CD4-positive, alpha-beta T cell (primary cell): ENCODE measurements at regions not wholly inside any gene's neighbourhood (a gene's known extent, or its start where the extent isn't known, plus 50 kb on each side); places are given as distances from the start of the nearest gene placed in this dataset.

Source experiments
- ATAC-seq: fragments of 200-7000 bp; cut with Tn5 transposase; one replicate; pipeline ENCODE4 v1.10.0; 2022; ENCODE audit warnings: mild to moderate bottlenecking; ENCODE audit not compliant: poor library complexity
- CTCF ChIA-PET: fragments of 350-600 bp; sonication (Branson Sonifier 250); formaldehyde crosslinking; loops from one replicate; lab custom pipeline; 2021; ENCODE audit warnings: antibody characterized with exemption, inconsistent platforms; lab: Charles Lee
- POLR2A ChIA-PET: fragments of 350-600 bp; sonication (Branson Sonifier 250); formaldehyde crosslinking; loops from one replicate; lab custom pipeline; 2021; ENCODE audit warnings: antibody characterized with exemption, inconsistent platforms; lab: Charles Lee
- DNase-seq, 14 experiments: peaks; one replicate each; pipeline ENCODE4 v3.0.0-alpha.2; 2013 to 2020; ENCODE audit warnings: mixed read lengths in 2 of 14
- H3K27ac ChIP-seq, 2 donors: one replicate each; pipeline versions ENCODE4 v1.5.1 to v1.7.0; 2013; ENCODE audit warnings: low read length in 2 of 2, low read depth in 1 of 2, mild to moderate bottlenecking in 1 of 2
- H3K27me3 ChIP-seq, 2 experiments: 1 replicate in 1 of 2; 2 replicates in 1 of 2; pipeline versions ENCODE4 v1.6.1 to v1.7.0; 2013; ENCODE audit warnings: low read length in 2 of 2, control low read depth in 1 of 2, mild to moderate bottlenecking in 1 of 2, moderate library complexity in 1 of 2; ENCODE audit not compliant: insufficient read depth in 2 of 2, control insufficient read depth in 1 of 2
- H3K36me3 ChIP-seq: one replicate; pipeline ENCODE4 v1.6.1; 2013; ENCODE audit warnings: low read length, control low read depth; ENCODE audit not compliant: insufficient read depth
- H3K4me1 ChIP-seq: one replicate; pipeline ENCODE4 v1.6.1; 2013; ENCODE audit warnings: low read length, control low read depth; ENCODE audit not compliant: insufficient read depth
- H3K4me3 ChIP-seq: one replicate; pipeline ENCODE4 v1.5.1; 2013; ENCODE audit warnings: mild to moderate bottlenecking, low read length, moderate library complexity
- H3K9me3 ChIP-seq, 2 experiments: 1 replicate in 1 of 2; 2 replicates in 1 of 2; pipeline versions ENCODE4 v1.6.1 to v1.7.0; 2013; ENCODE audit warnings: low read length in 2 of 2, mild to moderate bottlenecking in 2 of 2, control low read depth in 1 of 2, moderate library complexity in 1 of 2; ENCODE audit not compliant: control insufficient read depth in 1 of 2, insufficient read depth in 1 of 2
- H3K27ac Mint-ChIP-seq: one replicate; pipeline ENCODE4 v1.8.0; 2020; ENCODE audit warnings: mixed read lengths
- H3K27me3 Mint-ChIP-seq: one replicate; pipeline ENCODE4 v1.8.0; 2021; ENCODE audit warnings: mixed read lengths
- H3K36me3 Mint-ChIP-seq: one replicate; pipeline ENCODE4 v1.8.0; 2021; ENCODE audit warnings: low read depth, mixed read lengths
- H3K4me1 Mint-ChIP-seq: one replicate; pipeline ENCODE4 v1.8.0; 2021; ENCODE audit warnings: low read depth, mixed read lengths
- H3K4me3 Mint-ChIP-seq: one replicate; pipeline ENCODE4 v1.8.0; 2020; ENCODE audit warnings: mild to moderate bottlenecking, mixed read lengths
- H3K9me3 Mint-ChIP-seq: one replicate; pipeline ENCODE4 v1.8.0; 2020; ENCODE audit warnings: mixed read lengths
- CTCF ChIP-seq: fragments of 200-600 bp; IDR thresholded peaks from one replicate; pipeline ENCODE4 v1.8.0; 2022; ENCODE audit warnings: antibody characterized with exemption, mild to moderate bottlenecking
- intact Hi-C, 2 experiments: fragments of 100-400 bp; cut with DNase I in 1 of 2; cut with micrococcal nuclease in 1 of 2; formaldehyde crosslinking; loops; one replicate each; pipeline versions ENCODE4 v1.15.1 to v1.9.0; 2023 to 2025; cut with DNase I, micrococcal nuclease

GRCh38 chr13:106348075-106348840, 187.2 kb downstream of the EFNB2 start:
- ChIA-PET CTCF (no interaction called here), POLR2A (no interaction called here)
- no peak for ATAC-seq
- intact Hi-C loops, result no loop called here
- Histone ChIP-seq H3K4me3 (no peak overlapping the region), H3K9me3 (peaks cover 0 to 5% of the 10 kb centered on the region in 2 experiments), H3K4me1 (no peaks in the 10 kb centered on the region), H3K27me3 (peaks cover 6 to 34% of the 10 kb centered on the region in 2 experiments), H3K36me3 (no peaks in the 10 kb centered on the region), H3K27ac (no peak overlapping the region)
- DNase-seq, result no peak
- Mint-ChIP-seq H3K4me3 (no peak overlapping the region), H3K36me3 (no peaks in the 10 kb centered on the region), H3K9me3 (no peaks in the 10 kb centered on the region), H3K27me3 (peaks cover 46% of the 10 kb centered on the region), H3K27ac (no peak overlapping the region), H3K4me1 (no peaks in the 10 kb centered on the region)
- no peak for TF ChIP-seq CTCF

- Histone ChIP-seq H3K27ac (no peak overlapping the region), H3K4me3 (no peak overlapping the region), H3K36me3 (no peaks in the 10 kb centered on the region), H3K4me1 (no peaks in the 10 kb centered on the region), H3K9me3 (peaks cover 0 to 4% of the 10 kb centered on the region in 2 experiments), H3K27me3 (peaks cover 4 to 18% of the 10 kb centered on the region in 2 experiments)
- Mint-ChIP-seq H3K36me3 (no peaks in the 10 kb centered on the region), H3K27me3 (peaks cover 25% of the 10 kb centered on the region), H3K4me3 (no peak overlapping the region), H3K9me3 (peaks cover 8% of the 10 kb centered on the region), H3K27ac (no peak overlapping the region), H3K4me1 (no peaks in the 10 kb centered on the region)
- ChIA-PET CTCF (interaction anchor here (0.6 kb wide), 1 partner anchor 1234 kb away, joined by 3 read pairs; no protein-coding TSS in a partner anchor), POLR2A (no interaction called here)
- intact Hi-C loops, result no loop called here
- ATAC-seq, result no peak
- no peak for DNase-seq
- no peak for TF ChIP-seq CTCF
These were observed 191.1 kb downstream of the EFNB2 start for GRCh38 chr13:106344342-106344741.

- H3K4me3 ChIP-seq, result no peak overlapping the region
- ChIA-PET CTCF (interaction anchor here (0.6 kb wide), 1 partner anchor 1233 kb away, joined by 3 read pairs; no protein-coding TSS in a partner anchor), POLR2A (no interaction called here)
- Mint-ChIP-seq H3K27me3 (peaks cover 20% of the 10 kb centered on the region), H3K36me3 (no peaks in the 10 kb centered on the region), H3K4me1 (no peaks in the 10 kb centered on the region), H3K4me3 (no peak overlapping the region), H3K9me3 (peaks cover 8% of the 10 kb centered on the region), H3K27ac (no peak overlapping the region)
- no peak for TF ChIP-seq CTCF
- H3K27ac ChIP-seq, result no peak overlapping the region
- no peaks in the 10 kb centered on the region for H3K4me1 ChIP-seq
- ATAC-seq (no peak), DNase-seq (no peak)
- intact Hi-C loops, result no loop called here
- no peaks in the 10 kb centered on the region for H3K36me3 ChIP-seq
- H3K27me3 ChIP-seq, result peaks cover 0 to 13% of the 10 kb centered on the region in 2 experiments
- H3K9me3 ChIP-seq, result peaks cover 0 to 4% of the 10 kb centered on the region in 2 experiments
These were observed 191.6 kb downstream of the EFNB2 start for GRCh38 chr13:106343836-106344235.
